ENCODE measurements at regions not wholly inside any gene's neighbourhood (a gene's known extent, or its start where the extent isn't known, plus 50 kb on each side); places are given as distances from the start of the nearest gene placed in this dataset.

- Histone ChIP-seq H3K36me3 (replicated peaks; ENCODE audit: insufficient read depth, low read depth) (no peaks in the 10 kb centered on the region), H3K4me2 (no peak overlapping the region), H3K9me2 (replicated peaks; ENCODE audit: insufficient read depth) (no peaks in the 10 kb centered on the region), H3K4me1 (ENCODE audit: insufficient read depth) (no peaks in the 10 kb centered on the region), H3K9me3 (ENCODE audit: low read depth) (no peaks in the 10 kb centered on the region), H3K4me3 (no peak overlapping the region), H3K79me2 (no peaks in the 10 kb centered on the region), H3K27me3 (no peaks in the 10 kb centered on the region), H4K20me1 (ENCODE audit: insufficient read depth, poor library complexity, severe bottlenecking) (no peaks in the 10 kb centered on the region), H2AFZ (no peak overlapping the region), H3K27ac (no peak overlapping the region)
- no peak for TF ChIP-seq CTCF (IDR thresholded peaks at IDR 0.05; ENCODE audit: poor library complexity)
- no peak for TF ChIP-seq EZH2phosphoT487 (IDR thresholded peaks at IDR 0.05; ENCODE audit: low read depth, severe bottlenecking, unreplicated experiment)
- no peak for TF ChIP-seq EZH2 (IDR thresholded peaks at IDR 0.05; ENCODE audit: borderline replicate concordance)
- no peak for DNase-seq (ENCODE audit: low spot score)
- 96% methylated on average over 1 of the region's 1 CpG for WGBS (ENCODE audit: low lambda C conversion rate, missing lambda C conversion rate)
Observed at GRCh38 chr5:57684299-57684702, 201.7 kb upstream of the ACTBL2 start.

GRCh38 chr5:57683036-57683630 is 200.5 kb upstream of the ACTBL2 start:
- H3K36me3 ChIP-seq (replicated peaks; ENCODE audit: insufficient read depth, low read depth): no peaks in the 10 kb centered on the region
- no peaks in the 10 kb centered on the region for H3K9me3 ChIP-seq (ENCODE audit: low read depth)
- no peaks in the 10 kb centered on the region for H3K79me2 ChIP-seq
- no peak overlapping the region for H3K4me3 ChIP-seq
- H4K20me1 ChIP-seq (ENCODE audit: insufficient read depth, poor library complexity, severe bottlenecking): no peaks in the 10 kb centered on the region
- H3K9me2 ChIP-seq (replicated peaks; ENCODE audit: insufficient read depth): no peaks in the 10 kb centered on the region
- no peak overlapping the region for H2AFZ ChIP-seq
- H3K27me3 ChIP-seq: no peaks in the 10 kb centered on the region
- WGBS (ENCODE audit: low lambda C conversion rate, missing lambda C conversion rate): 87% methylated on average over 2 of the region's 2 CpGs
- no peak for TF ChIP-seq CTCF (IDR thresholded peaks at IDR 0.05; ENCODE audit: poor library complexity)
- TF ChIP-seq EZH2phosphoT487 (IDR thresholded peaks at IDR 0.05; ENCODE audit: low read depth, severe bottlenecking, unreplicated experiment): no peak
- no peak for TF ChIP-seq EZH2 (IDR thresholded peaks at IDR 0.05; ENCODE audit: borderline replicate concordance)
- no peak overlapping the region for H3K4me2 ChIP-seq
- no peak for DNase-seq (ENCODE audit: low spot score)
- H3K27ac ChIP-seq: no peak overlapping the region
- H3K4me1 ChIP-seq (ENCODE audit: insufficient read depth): no peaks in the 10 kb centered on the region

- 97% methylated on average over 3 of the region's 3 CpGs for WGBS (ENCODE audit: low lambda C conversion rate, missing lambda C conversion rate)
- H2AFZ ChIP-seq: no peak overlapping the region
- H3K27ac ChIP-seq: no peak overlapping the region
- H3K4me3 ChIP-seq: no peak overlapping the region
- H4K20me1 ChIP-seq (ENCODE audit: insufficient read depth, poor library complexity, severe bottlenecking): no peaks in the 10 kb centered on the region
- no peaks in the 10 kb centered on the region for H3K79me2 ChIP-seq
- no peaks in the 10 kb centered on the region for H3K9me2 ChIP-seq (replicated peaks; ENCODE audit: insufficient read depth)
- no peaks in the 10 kb centered on the region for H3K27me3 ChIP-seq
- DNase-seq (ENCODE audit: low spot score): no peak
- H3K9me3 ChIP-seq (ENCODE audit: low read depth): no peaks in the 10 kb centered on the region
- H3K36me3 ChIP-seq (replicated peaks; ENCODE audit: insufficient read depth, low read depth): no peaks in the 10 kb centered on the region
- peaks cover 6% of the 10 kb centered on the region for H3K4me1 ChIP-seq (ENCODE audit: insufficient read depth)
- no peak for TF ChIP-seq CTCF (IDR thresholded peaks at IDR 0.05; ENCODE audit: poor library complexity)
- H3K4me2 ChIP-seq: no peak overlapping the region
Observed at GRCh38 chr5:57681942-57682341, 199.3 kb upstream of the ACTBL2 start.

GRCh38 chr5:57680686-57681085 is 198.1 kb upstream of the ACTBL2 start:
- no peaks in the 10 kb centered on the region for H3K27me3 ChIP-seq
- WGBS (ENCODE audit: low lambda C conversion rate, missing lambda C conversion rate): 89% methylated on average over 1 of the region's 1 CpG
- no peak for DNase-seq (ENCODE audit: low spot score)
- no peak overlapping the region for H3K27ac ChIP-seq
- peaks cover 17% of the 10 kb centered on the region for H3K4me1 ChIP-seq (ENCODE audit: insufficient read depth)
- H3K9me3 ChIP-seq (ENCODE audit: low read depth): no peaks in the 10 kb centered on the region
- no peaks in the 10 kb centered on the region for H3K79me2 ChIP-seq
- H3K9me2 ChIP-seq (replicated peaks; ENCODE audit: insufficient read depth): no peaks in the 10 kb centered on the region
- no peak overlapping the region for H3K4me3 ChIP-seq
- H3K36me3 ChIP-seq (replicated peaks; ENCODE audit: insufficient read depth, low read depth): no peaks in the 10 kb centered on the region
- no peak overlapping the region for H2AFZ ChIP-seq
- H4K20me1 ChIP-seq (ENCODE audit: insufficient read depth, poor library complexity, severe bottlenecking): no peaks in the 10 kb centered on the region
- no peak overlapping the region for H3K4me2 ChIP-seq
- no peak for TF ChIP-seq EZH2 (IDR thresholded peaks at IDR 0.05; ENCODE audit: borderline replicate concordance)
- TF ChIP-seq EZH2phosphoT487 (IDR thresholded peaks at IDR 0.05; ENCODE audit: low read depth, severe bottlenecking, unreplicated experiment): no peak
- TF ChIP-seq CTCF (IDR thresholded peaks at IDR 0.05; ENCODE audit: poor library complexity): no peak

All from hepatocyte (in vitro differentiated cells).